ENCODE measurements at regions not wholly inside any gene's neighbourhood (a gene's known extent, or its start where the extent isn't known, plus 50 kb on each side); places are given as distances from the start of the nearest gene placed in this dataset.

GRCh38 chr11:129252621-129253020 lies 60.5 kb upstream of the ARHGAP32 start:
- in situ Hi-C loops (cut with HindIII; ENCODE audit: low pct_unique_long_range_greater_than_20kb, low sequenced_read_pairs): no loop called here
- no peak for DNase-seq (ENCODE audit: low read depth in 1 of 2, low spot score in 1 of 2)
- no peak for TF ChIP-seq JUND (IDR thresholded peaks at IDR 0.05; ENCODE audit: low read depth)

- DNase-seq (ENCODE audit: low read depth in 1 of 2, low spot score in 1 of 2): no peak
- in situ Hi-C loops (cut with HindIII; ENCODE audit: low pct_unique_long_range_greater_than_20kb, low sequenced_read_pairs): no loop called here
- TF ChIP-seq JUND (IDR thresholded peaks at IDR 0.05; ENCODE audit: low read depth): no peak
Measured at GRCh38 chr11:129251067-129251466, 58.9 kb upstream of the ARHGAP32 start.

- in situ Hi-C loops (cut with HindIII; ENCODE audit: low pct_unique_long_range_greater_than_20kb, low sequenced_read_pairs): no loop called here
Measured at GRCh38 chr11:129249923-129250322, 57.8 kb upstream of the ARHGAP32 start.

GRCh38 chr11:129249351-129249750 lies 57.2 kb upstream of the ARHGAP32 start:
- in situ Hi-C loops (cut with HindIII; ENCODE audit: low pct_unique_long_range_greater_than_20kb, low sequenced_read_pairs): no loop called here
- TF ChIP-seq JUND (IDR thresholded peaks at IDR 0.05; ENCODE audit: low read depth): no peak
- no peak for DNase-seq (ENCODE audit: low read depth in 1 of 2, low spot score in 1 of 2)

More at GRCh38 chr11:129249923-129250322, 57.8 kb upstream of the ARHGAP32 start:
- no peak for TF ChIP-seq JUND (IDR thresholded peaks at IDR 0.05; ENCODE audit: low read depth)
- DNase-seq (ENCODE audit: low read depth in 1 of 2, low spot score in 1 of 2): no peak

- DNase-seq (ENCODE audit: low read depth in 1 of 2, low spot score in 1 of 2): peak in 1 of 2 experiments; percentile 35
- no peak for TF ChIP-seq JUND (IDR thresholded peaks at IDR 0.05; ENCODE audit: low read depth)
- in situ Hi-C loops (cut with HindIII; ENCODE audit: low pct_unique_long_range_greater_than_20kb, low sequenced_read_pairs): no loop called here
Measured at GRCh38 chr11:129248618-129249017, 56.5 kb upstream of the ARHGAP32 start.

- no peak for DNase-seq (ENCODE audit: low read depth in 1 of 2, low spot score in 1 of 2)
- no peak for TF ChIP-seq JUND (IDR thresholded peaks at IDR 0.05; ENCODE audit: low read depth)
- in situ Hi-C loops (cut with HindIII; ENCODE audit: low pct_unique_long_range_greater_than_20kb, low sequenced_read_pairs): no loop called here
Measured at GRCh38 chr11:129247135-129247534, 55.0 kb upstream of the ARHGAP32 start.

GRCh38 chr11:129242855-129243254 lies 50.7 kb upstream of the ARHGAP32 start:
- in situ Hi-C loops (cut with HindIII; ENCODE audit: low pct_unique_long_range_greater_than_20kb, low sequenced_read_pairs): no loop called here
- TF ChIP-seq JUND (IDR thresholded peaks at IDR 0.05; ENCODE audit: low read depth): no peak
- DNase-seq (ENCODE audit: low read depth in 1 of 2, low spot score in 1 of 2): no peak
